CD4-positive, alpha-beta T cell treated with Interleukin-17A for 4 hours (primary cell): ENCODE measurements at regions not wholly inside any gene's neighbourhood (a gene's known extent, or its start where the extent isn't known, plus 50 kb on each side); places are given as distances from the start of the nearest gene placed in this dataset.

Source experiments
- DNase-seq: peaks from one replicate; pipeline ENCODE4 v3.0.0-alpha.2; 2020; ENCODE audit warnings: mixed read lengths

DNA sequence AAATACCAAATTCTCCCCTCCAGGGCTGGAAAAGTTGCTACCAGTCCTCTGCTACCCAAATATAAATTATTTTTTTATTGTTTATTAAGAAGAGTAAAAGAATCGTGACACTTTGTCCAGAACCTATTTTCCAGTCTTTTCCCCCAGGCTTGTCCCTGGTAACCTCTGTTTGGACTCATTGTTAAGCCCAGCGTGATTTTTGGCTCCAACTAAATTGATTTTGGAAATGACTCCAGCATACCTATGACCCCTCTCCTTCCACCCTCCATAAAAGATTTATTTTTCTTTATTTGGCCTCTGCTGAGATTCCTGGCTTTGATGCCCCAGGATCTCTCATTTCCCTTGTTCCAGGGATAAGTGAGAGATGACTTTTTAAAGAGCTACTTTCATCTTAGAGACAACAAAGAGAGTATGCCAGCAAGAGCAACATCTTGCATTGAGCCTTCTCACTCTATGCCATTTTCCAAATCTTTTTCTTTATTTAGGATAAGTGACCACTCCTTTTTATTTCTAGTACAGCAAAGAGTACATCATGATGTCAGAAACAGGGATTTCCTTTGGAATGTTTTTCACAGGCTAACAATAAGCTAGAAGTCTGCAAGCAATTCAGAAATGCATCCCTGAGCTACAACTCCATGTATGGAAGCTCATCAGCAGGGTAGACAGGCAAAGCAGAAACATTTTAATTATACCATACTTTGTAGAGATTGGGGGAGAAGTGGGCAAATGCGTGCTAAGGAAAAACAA lies 75.8 kb downstream of the DAD1 start:
- DNase-seq = no peak

DNA sequence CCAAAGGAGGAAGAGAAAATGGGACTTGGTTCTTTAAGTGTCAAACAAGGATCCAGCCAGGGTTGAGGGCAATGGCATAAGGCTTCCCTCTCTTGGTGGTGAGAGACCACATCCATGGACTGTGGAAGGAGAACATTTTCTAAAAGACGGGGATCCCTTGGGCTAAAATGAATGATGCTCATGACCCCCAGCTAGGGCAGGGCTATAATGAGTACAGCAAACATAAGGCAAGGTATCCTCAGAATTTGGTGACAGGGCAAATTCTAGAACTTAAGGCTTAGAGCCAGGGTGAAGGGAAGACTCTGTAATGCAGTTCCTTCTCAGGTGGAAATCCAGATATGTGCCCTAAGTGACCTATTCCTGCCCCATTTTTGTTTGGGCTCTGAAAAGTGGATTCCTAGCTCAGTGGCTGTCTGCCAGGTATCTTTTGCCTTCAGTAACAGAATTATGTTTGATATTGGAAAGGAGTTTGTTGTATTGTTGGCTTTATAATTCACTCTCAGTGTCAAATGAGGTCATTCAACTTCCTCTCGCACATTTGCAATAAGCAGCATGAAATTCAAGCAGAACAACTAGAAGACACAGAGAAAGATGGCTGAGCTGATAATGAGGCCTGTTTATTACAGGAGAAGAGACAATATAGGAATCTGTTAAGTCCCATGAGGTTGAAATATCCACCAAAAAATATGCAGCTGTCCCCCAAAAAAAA lies 76.8 kb downstream of the DAD1 start:
- DNase-seq = no peak

DNA sequence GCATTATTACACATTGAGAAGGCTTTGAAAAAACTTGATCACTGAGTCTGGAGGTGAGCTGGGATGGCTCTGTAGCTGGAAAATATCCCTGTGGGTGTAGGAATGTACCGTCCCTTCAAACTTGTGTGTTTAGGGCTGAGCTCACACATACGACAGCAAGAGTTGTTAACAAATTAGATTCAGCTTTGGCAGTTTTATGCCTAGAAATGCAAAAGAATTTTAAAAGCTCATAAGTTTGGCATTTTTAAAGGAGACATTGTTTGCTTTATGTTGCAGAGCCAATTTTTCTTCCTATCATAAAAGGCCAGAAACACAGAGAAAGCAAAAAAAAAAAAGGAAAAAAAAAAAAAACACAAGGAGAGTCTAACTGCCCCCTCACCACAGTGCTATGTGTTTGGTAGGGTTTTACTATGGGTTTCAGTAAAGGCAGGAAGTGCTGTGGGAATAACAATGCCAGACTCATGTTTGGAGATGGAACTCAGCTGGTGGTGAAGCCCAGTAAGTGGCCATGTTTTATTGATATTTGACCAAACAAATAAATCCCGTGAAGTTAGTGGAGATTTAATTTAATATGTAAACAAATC lies 78.4 kb downstream of the DAD1 start:
- no peak for DNase-seq

DNA sequence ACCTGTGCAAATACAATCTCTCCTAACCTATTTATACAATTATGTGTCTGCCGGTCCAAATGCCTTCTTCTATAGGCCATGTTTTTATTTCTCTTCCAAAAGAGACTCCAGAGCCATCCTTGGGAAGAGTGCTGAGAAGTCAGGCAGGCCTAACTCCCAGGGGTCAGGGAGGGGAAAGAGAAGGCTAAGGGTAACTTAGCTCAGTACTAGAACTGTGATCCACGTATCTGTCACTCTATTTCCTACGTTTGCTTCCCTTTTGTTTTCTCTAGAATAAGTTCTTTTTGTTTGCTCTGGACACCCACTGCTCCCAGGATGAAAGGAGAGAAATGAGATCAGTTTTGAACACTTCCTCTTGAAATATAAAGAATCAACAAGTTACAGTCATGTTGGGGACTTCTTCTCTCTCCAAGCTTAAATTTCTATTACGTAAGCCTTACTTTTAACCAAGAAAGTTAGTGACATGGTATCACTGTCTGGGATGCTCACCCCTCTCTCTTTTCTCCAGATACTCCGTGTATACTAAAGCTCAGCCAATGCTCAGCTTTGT lies 79.2 kb downstream of the DAD1 start:
- DNase-seq = peak; percentile 14

DNA sequence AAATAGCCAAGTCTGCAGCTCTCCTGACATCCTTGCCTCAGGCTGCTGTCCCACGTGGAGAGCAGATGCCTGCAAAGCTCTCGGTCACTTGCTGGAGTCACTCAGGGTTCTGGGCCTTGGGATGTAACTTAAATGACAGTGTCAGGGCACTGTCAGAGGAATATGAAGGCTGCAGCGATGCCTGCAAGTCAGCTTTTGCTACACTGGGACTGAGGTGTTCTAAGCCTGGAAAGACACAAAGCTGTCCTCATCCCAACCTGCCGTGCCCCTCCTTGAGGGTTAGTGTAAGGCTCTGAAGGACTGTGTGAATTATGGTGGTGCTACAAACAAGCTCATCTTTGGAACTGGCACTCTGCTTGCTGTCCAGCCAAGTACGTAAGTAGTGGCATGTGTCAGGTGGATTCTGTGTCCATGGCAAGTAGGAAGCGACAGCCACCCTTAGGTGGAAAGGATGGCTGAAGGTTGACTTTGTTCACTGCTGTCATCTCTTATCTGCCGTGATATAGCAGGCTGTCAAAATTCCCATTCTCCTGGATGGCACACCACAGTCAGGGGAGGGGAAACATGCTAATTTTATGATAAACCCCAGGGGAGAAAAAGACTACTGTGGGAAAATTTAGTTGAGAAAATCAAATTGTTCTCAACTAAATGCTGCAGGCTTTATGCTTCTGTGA lies 79.9 kb downstream of the DAD1 start:
- DNase-seq = peak; percentile 26

DNA sequence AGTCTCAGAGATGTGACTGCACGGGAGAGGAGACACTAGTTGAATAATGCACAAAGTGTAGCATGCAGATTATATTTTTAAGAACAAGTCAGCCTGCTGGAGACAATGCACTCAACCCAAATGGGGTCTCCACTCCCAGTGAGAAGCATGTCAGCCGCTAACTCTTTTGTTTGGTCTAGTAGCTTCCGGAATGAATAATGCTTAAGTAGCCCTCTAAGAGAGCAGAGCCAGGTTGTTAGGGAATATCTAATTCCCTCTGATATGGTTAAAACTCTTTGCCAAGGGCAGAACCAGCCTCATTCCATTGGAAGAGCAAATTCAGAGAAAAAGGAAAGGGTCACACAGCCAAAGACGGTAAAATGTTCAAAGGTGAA lies 80.4 kb downstream of the DAD1 start:
- peak; percentile 28 for DNase-seq

DNA sequence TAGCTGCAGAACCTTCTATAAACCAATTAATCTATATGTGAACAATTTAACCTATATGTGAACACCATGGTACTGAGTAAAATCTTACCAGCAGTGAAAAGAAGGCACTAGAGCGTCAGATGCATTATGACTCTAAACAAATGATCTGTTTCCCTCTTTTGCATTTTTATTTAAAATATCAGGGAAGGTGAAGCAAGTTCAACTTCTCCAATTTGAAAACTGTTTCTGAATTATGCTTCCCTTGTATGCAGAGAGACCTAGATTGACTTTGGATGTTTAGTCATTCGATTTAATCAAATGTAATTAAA lies 80.9 kb downstream of the DAD1 start:
- no peak for DNase-seq

DNA sequence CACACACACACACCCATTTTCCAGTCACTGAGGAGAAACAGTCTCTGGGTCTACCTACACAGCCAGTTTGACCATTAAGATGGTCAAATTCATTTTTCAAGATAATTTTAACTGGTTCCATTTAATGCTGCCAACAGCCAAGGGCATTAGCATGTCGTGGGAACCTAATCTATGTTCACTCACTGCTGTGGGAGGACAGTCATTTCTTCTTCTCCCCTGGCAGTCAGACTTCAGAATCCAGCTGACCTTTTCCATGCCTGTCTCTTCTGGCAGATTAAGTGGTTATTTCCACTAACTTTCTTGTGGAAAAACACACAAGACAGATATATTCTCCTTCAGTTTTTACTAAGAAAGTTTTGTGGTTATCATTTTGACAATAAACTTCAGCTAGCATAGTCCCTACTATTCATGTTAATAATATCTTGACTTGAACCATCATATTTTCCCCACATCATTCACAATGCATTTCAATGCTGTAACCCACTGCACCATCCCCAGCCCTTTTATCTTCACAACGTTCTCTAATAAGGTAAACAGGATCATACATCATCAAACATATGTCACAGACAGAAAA lies 82.2 kb downstream of the DAD1 start:
- DNase-seq = peak; percentile 41

DNA sequence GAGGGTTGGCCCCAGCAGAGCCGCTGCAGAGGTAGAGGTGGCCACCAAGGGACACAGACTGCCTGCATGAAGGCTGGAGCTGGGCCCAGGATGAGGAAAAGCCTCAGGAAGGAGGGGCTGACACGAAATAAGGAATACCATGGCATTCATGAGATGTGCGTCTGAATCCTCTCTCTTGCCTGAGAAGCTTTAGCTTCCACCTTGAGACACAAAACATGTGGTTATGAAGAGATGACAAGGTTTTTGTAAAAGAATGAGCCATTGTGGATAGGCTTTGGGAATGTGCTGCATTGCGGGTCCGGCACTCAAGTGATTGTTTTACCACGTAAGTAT lies 82.7 kb downstream of the DAD1 start:
- peak; percentile 20 for DNase-seq

DNA sequence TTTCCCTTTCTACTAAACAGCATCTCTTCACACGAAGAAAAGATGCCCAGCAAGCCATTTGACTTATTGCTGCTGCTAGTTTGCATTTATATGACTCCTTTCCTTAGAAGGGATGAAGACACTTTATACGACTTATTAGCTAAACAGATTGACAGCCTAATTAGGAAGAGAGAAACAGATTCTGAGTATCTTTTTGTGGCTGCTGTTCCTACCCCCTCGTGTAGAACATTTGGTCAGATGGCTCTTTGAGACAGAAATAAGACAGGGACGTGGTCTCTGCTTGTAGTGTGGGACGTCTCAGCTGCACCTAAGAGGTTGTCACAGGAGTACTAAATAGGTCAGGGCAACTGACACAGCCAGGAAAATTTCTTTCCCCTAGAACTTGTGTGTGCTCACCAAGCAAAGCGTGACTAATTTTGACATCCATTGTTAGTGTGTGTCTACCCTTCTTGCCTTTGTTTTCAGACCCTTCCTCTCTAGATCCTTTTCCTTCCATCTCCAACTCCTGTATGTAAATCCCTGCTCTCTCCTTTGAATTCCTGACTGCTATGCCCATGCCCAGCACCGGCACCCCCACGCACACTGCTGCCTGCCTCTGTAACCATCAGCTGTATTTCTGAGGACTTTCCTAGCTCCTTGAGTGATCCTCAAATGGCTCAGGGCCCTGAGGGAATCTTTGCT lies 83.2 kb downstream of the DAD1 start:
- peak; percentile 61 for DNase-seq

DNA sequence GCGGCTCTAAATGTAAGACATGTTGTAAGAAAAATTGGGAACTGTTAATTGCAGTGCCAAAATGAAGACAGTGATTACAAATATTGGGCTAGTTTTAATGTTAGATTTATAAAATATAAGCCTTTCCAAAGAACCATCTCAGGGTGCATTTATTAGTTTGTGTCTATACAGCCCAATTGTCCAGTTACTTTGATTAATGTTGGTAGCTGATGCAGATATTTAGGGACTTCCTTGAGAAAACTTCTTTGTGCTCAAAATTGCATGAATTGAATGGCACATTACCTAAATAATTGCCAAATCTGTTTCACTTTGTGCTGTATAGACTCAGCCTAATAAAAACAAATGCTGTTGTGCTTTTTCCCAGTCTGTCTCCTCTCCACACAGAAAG lies 83.7 kb downstream of the DAD1 start:
- no peak for DNase-seq

DNA sequence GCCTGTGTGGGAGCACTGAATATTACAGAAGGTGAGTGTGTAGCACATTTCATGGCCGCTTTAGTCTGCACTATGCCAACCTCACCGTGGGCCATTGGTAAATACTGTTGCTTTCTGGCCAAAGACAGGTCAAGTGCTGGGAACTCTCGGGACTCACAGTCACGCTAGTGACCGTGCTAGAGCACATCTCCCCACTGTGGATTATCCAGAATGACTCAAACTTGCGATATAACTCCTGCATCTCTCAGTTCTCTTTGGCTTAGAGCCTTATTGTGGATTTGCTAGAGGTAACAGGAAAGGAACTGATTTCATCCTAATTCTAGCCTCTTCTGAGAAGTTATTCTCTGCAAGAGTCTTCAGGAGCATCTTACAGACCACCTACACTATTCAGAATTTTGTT lies 86.5 kb downstream of the DAD1 start:
- peak; percentile 21 for DNase-seq

DNA sequence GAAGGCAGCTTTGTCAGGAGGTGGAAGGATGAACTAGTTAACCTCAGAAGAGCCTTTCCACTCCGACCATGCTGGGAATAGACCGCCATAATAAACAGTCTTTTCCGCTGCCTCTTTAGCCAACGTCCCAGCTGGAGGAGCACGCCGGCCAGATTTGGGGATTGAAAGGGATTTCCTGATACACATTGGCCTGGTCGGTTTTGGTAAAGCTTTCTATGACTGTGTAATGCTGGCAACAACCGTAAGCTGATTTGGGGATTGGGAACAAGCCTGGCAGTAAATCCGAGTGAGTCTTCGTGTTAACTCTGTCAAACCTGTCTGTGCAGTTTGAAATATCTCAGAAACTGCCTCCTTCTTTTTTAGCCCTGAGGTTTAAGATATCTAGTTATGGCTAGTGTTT lies 87.0 kb downstream of the DAD1 start:
- DNase-seq = peak; percentile 17

DNA sequence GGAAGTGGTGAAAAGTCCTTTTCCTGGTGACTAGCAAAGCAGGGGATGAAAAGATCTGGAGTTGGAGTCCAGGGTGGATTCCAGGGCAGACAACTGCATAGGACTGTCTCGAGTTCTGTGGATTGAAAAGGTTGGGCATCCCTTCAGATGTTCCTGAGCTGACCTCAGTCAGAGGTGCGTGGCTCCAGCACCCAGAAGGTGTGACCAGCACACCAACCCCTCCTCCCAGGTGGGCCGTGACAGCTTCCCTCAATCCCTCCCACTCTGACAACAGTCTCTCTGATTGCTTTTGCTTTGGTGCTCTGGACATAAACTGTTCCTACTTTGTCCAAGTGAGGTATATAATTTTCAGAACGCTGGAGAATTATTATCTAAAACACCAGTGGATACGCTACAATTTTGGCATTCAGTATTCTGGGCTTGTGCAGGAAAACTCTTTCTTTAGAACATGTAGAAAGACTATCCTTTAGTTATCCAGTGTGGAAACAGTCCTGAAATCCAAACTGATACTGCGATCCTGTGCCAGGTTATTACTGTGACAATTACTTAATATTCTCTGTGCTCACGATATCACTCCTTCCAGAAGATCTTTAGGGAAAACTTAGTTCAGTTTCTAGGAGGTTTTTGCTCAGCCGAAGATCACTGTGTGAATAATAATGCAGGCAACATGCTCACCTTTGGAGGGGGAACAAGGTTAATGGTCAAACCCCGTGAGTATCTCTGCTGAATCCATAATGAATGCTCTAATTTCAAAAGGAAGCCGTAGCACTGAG lies 87.9 kb downstream of the DAD1 start:
- DNase-seq = peak; percentile 62

DNA sequence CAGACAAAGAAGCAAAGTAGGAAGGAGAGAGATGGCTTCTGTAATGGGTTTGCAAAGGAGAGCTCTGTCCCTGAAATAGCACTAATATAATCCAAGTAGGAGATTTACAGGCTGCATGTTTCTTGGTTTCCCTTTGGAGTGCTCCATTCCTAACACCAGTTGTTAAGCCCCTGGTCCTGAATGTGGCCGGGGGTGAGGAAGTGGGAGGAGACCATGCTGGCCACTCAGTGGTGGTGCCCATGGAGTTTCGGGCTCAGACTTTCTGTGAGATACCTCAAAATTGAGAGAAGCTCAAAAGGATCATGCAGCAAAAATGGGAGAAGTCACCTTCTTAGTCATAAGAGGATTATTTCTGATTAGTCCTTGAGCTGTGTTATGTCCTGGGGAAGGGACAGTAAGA lies 88.5 kb downstream of the DAD1 start:
- peak; percentile 12 for DNase-seq

DNA sequence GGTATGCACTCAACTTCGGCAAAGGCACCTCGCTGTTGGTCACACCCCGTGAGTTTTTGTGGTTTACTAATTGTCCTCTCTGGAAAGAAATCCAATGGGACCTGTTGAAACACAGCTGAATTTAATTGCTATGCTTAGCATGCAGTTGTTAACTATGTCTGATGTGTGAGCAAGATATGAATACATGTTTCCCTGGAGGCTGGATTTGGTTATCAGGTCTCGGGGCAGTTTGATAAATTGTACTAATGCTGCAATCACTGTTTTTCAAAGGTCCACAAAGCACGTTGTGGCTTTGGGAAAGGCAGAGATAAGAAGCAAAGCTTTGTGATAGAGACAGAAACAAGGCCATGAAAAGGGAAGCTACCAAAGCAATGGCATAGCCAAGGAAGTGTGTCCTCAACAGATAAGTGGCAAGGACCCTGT lies 91.3 kb downstream of the DAD1 start:
- DNase-seq = no peak

DNA sequence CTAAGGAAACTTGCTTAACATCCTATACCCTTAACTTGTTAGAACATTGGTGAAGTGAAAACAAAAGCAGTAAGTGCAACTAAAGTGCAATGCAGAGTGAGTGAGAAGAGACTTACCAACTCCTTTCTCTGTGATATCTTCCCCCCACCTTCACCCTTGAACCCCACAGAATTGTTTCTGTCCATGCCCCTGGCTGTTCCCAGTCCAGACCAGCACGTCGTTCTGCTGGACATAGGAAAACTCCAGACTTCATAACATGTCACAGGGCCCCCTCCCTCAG lies 91.9 kb downstream of the DAD1 start:
- DNase-seq = no peak

DNA sequence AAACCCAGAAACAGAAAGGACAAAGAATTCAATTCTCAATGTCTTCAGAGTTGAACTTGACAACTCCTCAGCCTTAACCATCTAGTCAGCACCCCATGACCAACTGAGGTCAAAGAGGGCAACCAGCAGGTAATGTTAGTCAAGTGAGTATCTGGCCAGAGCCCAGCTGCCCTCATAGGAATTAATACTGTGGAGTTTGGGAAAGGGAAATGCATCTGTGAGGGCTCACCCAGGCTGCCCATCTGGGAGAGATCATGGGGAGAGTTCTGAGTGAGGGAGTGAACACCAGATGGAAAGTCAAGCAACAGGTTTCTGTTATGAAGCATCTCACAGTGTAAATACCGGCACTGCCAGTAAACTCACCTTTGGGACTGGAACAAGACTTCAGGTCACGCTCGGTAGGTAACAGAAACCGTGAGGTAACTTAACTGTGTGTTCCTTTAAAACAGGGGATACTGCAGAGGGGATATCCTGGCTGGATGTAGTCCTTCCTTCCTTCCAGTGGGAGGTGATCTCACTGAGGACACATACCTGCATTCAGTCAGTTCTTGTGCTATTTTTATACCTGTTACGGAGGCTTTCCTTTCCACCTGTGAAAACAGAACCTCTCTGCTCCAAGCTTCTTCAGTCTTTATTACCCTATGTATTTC lies 94.4 kb downstream of the DAD1 start:
- DNase-seq = peak; percentile 18

DNA sequence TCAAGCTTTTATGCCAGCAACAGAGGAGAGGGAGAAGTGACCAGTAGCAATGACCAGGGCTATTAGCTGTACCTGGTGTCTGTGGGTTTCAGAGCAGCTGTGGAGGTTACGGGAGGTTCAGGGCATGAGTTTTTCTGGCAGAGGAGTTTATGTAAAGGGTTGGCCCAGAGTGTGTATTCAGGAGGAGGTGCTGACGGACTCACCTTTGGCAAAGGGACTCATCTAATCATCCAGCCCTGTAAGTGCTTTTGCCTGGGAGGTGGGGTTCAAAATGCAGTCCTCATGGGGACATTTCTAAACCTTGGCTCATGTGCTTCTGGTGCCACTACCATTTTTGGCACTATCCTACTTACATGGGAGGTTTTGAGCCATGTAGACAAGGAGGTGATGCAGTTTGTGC lies 95.3 kb downstream of the DAD1 start:
- peak; percentile 22 for DNase-seq

DNA sequence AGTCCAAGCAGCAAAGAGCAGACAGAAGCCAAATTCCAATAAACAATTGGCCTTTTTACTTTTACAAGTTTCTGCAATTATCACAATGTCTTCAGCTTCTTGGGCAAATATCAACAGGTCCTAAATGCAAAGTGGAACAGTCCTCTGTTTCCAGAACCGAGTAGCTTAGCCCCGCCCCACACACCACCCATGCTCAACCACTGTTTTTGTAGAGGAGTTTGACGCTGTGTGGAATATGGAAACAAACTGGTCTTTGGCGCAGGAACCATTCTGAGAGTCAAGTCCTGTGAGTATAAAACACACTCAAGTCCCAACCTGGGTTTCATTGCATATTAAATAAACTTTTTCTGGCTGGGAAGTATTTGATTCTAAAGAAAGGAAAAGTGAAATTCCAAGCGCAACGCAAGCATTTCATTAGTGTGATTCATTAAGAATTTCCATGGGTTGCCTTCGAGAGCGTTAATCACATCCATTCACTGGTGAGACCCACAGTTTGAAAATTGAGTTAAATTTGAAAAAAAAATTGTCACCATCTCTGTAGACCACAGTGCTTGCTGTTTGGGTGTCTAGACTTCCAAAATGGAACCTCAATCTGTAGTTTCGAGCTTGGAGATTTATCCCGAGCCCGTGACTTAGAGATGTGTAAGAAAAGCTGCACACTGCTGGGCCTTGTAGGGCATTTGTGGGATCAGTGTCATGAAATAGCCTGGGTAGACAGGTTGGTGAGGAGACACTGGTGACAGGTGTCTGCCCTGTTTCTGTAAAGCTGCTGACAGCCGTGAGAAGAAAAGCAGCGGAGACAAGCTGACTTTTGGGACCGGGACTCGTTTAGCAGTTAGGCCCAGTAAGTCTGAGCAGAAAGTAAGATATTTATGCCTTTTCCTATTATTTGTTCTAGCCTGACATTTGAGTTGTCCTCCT lies 96.1 kb downstream of the DAD1 start:
- DNase-seq = peak; percentile 66
